Endothelial cell of umbilical vein (primary cell): ENCODE measurements at regions not wholly inside any gene's neighbourhood (a gene's known extent, or its start where the extent isn't known, plus 50 kb on each side); places are given as distances from the start of the nearest gene placed in this dataset.

Experiments used
- BruUV-seq: library from RNA; stranded (reverse); fragments of 400-500 nt; replicated peaks from 2 replicates; lab custom pipeline; 2021; lab: Mats Ljungman, UMichigan
- CTCF ChIA-PET: fragments of 300-600, 350-600 bp; sonication (Branson Sonifier 250); formaldehyde crosslinking; loops from one replicate; lab custom pipeline; 2021; ENCODE audit warnings: antibody characterized with exemption, inconsistent platforms; lab: Charles Lee
- POLR2A ChIA-PET: fragments of 300-600, 350-600 bp; sonication (Branson Sonifier 250); formaldehyde crosslinking; loops from one replicate; lab custom pipeline; 2021; ENCODE audit warnings: antibody characterized with exemption, inconsistent platforms; lab: Charles Lee
- DNase-seq: peaks from one replicate; pipeline ENCODE4 v3.0.0-alpha.2; 2011; ENCODE audit warnings: low read depth, low spot score
- FAIRE-seq: peaks from 2 replicates; lab custom pipeline; 2011; peaks lifted over from hg19 to GRCh38; lab: Jason Lieb, UNC
- H2AFZ ChIP-seq: 2 replicates; pipeline ENCODE4 v1.6.0; 2012; ENCODE audit warnings: low read depth, low read length, control low read depth, inconsistent platforms
- H3K27ac ChIP-seq: 2 replicates; pipeline ENCODE4 v1.5.1; 2011; ENCODE audit warnings: low read depth, mild to moderate bottlenecking, control low read depth, low read length, moderate library complexity; ENCODE audit not compliant: insufficient read depth
- H3K27me3 ChIP-seq, 2 experiments: 2 replicates each; pipeline versions ENCODE4 v1.6.0 to v1.6.1; 2011; ENCODE audit warnings: low read length in 2 of 2, mixed read lengths in 1 of 2; ENCODE audit not compliant: control insufficient read depth in 2 of 2, insufficient read depth in 2 of 2
- H3K36me3 ChIP-seq, 2 experiments: 2 replicates in 1 of 2; 3 replicates in 1 of 2; pipeline ENCODE4 v1.5.1; 2011; ENCODE audit warnings: low read length in 2 of 2, mild to moderate bottlenecking in 1 of 2, moderate library complexity in 1 of 2; ENCODE audit not compliant: control insufficient read depth in 2 of 2, insufficient read depth in 2 of 2; ENCODE audit errors: extremely low read depth in 1 of 2
- H3K4me1 ChIP-seq: 3 replicates; pipeline ENCODE4 v1.5.1; 2011; ENCODE audit warnings: mild to moderate bottlenecking, low read length; ENCODE audit not compliant: control insufficient read depth, insufficient read depth; ENCODE audit errors: extremely low read depth
- H3K4me2 ChIP-seq: 2 replicates; pipeline ENCODE4 v1.6.1; 2011; ENCODE audit warnings: low read length, control low read depth, mixed read lengths; ENCODE audit not compliant: insufficient read depth
- H3K4me3 ChIP-seq, 3 experiments: fragments of 200-600 bp in 1 of 3; sonication (generic), shearing (Covaris generic) in 1 of 3; replicated peaks in 1 of 3; 2 replicates each; pipeline ENCODE4 v1.5.1; 2011 to 2016; ENCODE audit warnings: control low read depth in 3 of 3, low read length in 3 of 3, mild to moderate bottlenecking in 2 of 3, inconsistent platforms in 1 of 3, low read depth in 1 of 3, moderate library complexity in 1 of 3; ENCODE audit not compliant: insufficient read depth in 1 of 3
- H3K79me2 ChIP-seq: 2 replicates; pipeline ENCODE4 v1.6.0; 2012; ENCODE audit warnings: low read length, inconsistent platforms; ENCODE audit not compliant: control insufficient read depth, insufficient read depth
- H3K9ac ChIP-seq: replicated peaks from 2 replicates; pipeline ENCODE3; 2011; ENCODE audit warnings: low read length, control low read depth; ENCODE audit not compliant: insufficient read depth; ENCODE audit errors: extremely low read depth
- H3K9me1 ChIP-seq: replicated peaks from 3 replicates; pipeline ENCODE4 v1.6.0; 2011; ENCODE audit warnings: mild to moderate bottlenecking, low read length; ENCODE audit not compliant: control insufficient read depth, insufficient read depth; ENCODE audit errors: extremely low read depth
- H3K9me3 ChIP-seq: replicated peaks from 2 replicates; pipeline ENCODE4 v1.5.1; 2012; ENCODE audit warnings: low read length, inconsistent platforms; ENCODE audit not compliant: control insufficient read depth, insufficient read depth
- H4K20me1 ChIP-seq: replicated peaks from 2 replicates; pipeline ENCODE3; 2011; ENCODE audit warnings: mild to moderate bottlenecking, low read length; ENCODE audit not compliant: control insufficient read depth, insufficient read depth; ENCODE audit errors: extremely low read depth
- EZH2 ChIP-seq: IDR thresholded peaks from 2 replicates; pipeline ENCODE4 v1.6.1; 2012; ENCODE audit warnings: borderline replicate concordance, low read depth, mild to moderate bottlenecking, moderate library complexity, low read length, inconsistent platforms; ENCODE audit not compliant: severe bottlenecking
- FOS ChIP-seq: IDR thresholded peaks from 2 replicates; pipeline ENCODE4 v1.6.1; 2011; ENCODE audit warnings: mild to moderate bottlenecking, low read length, moderate library complexity, borderline replicate concordance; ENCODE audit not compliant: insufficient read depth
- GATA2 ChIP-seq: IDR thresholded peaks from 2 replicates; pipeline ENCODE4 v1.7.0; 2011; ENCODE audit warnings: low read depth, mild to moderate bottlenecking, moderate library complexity, mixed read lengths, low read length; ENCODE audit not compliant: insufficient read length, insufficient read depth
- MYC ChIP-seq: IDR thresholded peaks from one replicate; pipeline ENCODE4 v1.6.1; 2011; ENCODE audit warnings: mild to moderate bottlenecking, low read depth, low read length
- POLR2AphosphoS5 ChIP-seq: IDR thresholded peaks from 2 replicates; pipeline ENCODE4 v1.6.1; 2012; ENCODE audit warnings: low read depth, mild to moderate bottlenecking, control low read depth, low read length, moderate library complexity; ENCODE audit not compliant: insufficient read depth
- dilution Hi-C: fragments of 300-500 bp; cut with MboI; formaldehyde crosslinking; loops from one replicate; pipeline ENCODE4 v1.15.0; 2019; ENCODE audit warnings: low sequenced_read_pairs; ENCODE audit not compliant: extremely low pct_ligation_motif_present
- intact Hi-C: fragments of 100-400 bp; cut with micrococcal nuclease; formaldehyde crosslinking; loops from one replicate; pipeline ENCODE4 v1.10.0; 2022
- TF ChIP-seq, protein P1 (sequence below): IDR thresholded peaks from 2 replicates; pipeline ENCODE4 v1.6.1; 2011; ENCODE audit not compliant: insufficient read depth, insufficient read length
- TF ChIP-seq, protein P2 (sequence below), 2 donors: IDR thresholded peaks; 1 replicate in 1 of 2; 2 replicates in 1 of 2; pipeline ENCODE4 v1.5.1; 2011; ENCODE audit warnings: low read length in 2 of 2, mild to moderate bottlenecking in 2 of 2, moderate library complexity in 2 of 2, control low read depth in 1 of 2, inconsistent platforms in 1 of 2, low read depth in 1 of 2; ENCODE audit not compliant: insufficient read depth in 1 of 2; ENCODE audit errors: extremely low read depth in 1 of 2

DNA sequence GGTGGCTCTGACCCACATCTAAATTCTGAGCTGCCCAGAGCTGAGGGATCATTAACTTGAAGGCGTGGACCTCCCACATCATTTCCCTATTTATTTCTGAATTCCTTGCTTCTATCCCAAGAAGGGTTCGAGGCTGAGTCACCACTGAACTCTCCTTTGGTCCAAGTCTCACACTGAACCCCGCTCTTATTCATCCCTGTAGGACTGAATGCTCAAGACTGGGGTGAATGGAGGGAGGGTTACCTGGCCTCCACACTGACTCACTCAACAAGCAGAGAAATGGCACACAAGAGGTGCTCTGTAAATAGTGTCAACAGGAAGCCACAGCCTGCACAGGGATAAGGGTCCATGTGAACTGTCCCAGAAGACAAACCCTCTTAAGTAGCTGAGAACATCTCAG lies 79.1 kb upstream of the FSTL4 start:
- no peaks in the 10 kb centered on the region for H3K9me3 ChIP-seq
- H3K4me2 ChIP-seq = no peak overlapping the region
- no peak overlapping the region for H3K4me3 ChIP-seq
- POLR2A ChIA-PET = no interaction called here
- no peaks in the 10 kb centered on the region for H4K20me1 ChIP-seq
- H3K27me3 ChIP-seq = peaks cover 0 to 9% of the 10 kb centered on the region in 2 experiments
- DNase-seq = no peak
- H3K36me3 ChIP-seq = no peaks in the 10 kb centered on the region
- no peaks in the 10 kb centered on the region for H3K79me2 ChIP-seq
- BruUV-seq = no TSS peak
- intact Hi-C loops = no loop called here
- no peak overlapping the region for H2AFZ ChIP-seq
- no peak overlapping the region for H3K9ac ChIP-seq
- no peak overlapping the region for H3K27ac ChIP-seq
- H3K9me1 ChIP-seq = no peaks in the 10 kb centered on the region
- dilution Hi-C loops = no loop called here
- CTCF ChIA-PET = no interaction called here
- no peak for FAIRE-seq
- H3K4me1 ChIP-seq = no peaks in the 10 kb centered on the region
- TF ChIP-seq, protein P1, sequence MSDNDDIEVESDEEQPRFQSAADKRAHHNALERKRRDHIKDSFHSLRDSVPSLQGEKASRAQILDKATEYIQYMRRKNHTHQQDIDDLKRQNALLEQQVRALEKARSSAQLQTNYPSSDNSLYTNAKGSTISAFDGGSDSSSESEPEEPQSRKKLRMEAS = no peak
- no peak for TF ChIP-seq FOS
- no peak for TF ChIP-seq MYC
- TF ChIP-seq GATA2 = no peak
- no peak for TF ChIP-seq POLR2AphosphoS5

DNA sequence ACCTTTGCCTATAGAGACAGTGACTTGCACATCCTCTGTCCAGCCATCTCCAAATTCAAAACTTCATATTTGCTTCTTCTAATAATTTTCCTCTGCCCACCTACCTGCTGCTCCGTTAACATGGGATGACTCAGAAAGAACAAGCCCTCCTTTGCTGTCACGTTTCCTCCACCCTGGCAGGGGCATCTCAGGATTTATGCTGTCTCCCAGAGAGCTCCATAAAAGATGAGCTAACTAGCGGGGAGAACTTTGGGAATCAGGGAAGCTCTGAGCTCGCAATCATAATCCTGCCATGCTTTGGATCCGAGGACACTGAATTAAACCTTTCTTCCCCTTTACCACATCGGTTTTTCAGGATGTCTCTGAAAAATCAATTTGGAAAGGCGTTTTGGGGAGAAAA lies 78.4 kb upstream of the FSTL4 start:
- POLR2A ChIA-PET = no interaction called here
- intact Hi-C loops = no loop called here
- dilution Hi-C loops = no loop called here

More for the DNA sequence above, 78.4 kb upstream of the FSTL4 start:
- no peak overlapping the region for H3K9ac ChIP-seq
- DNase-seq = no peak
- CTCF ChIA-PET = no interaction called here
- H3K27ac ChIP-seq = no peak overlapping the region
- no peak overlapping the region for H3K4me3 ChIP-seq
- no peaks in the 10 kb centered on the region for H4K20me1 ChIP-seq
- no peak overlapping the region for H3K4me2 ChIP-seq
- TF ChIP-seq EZH2 = no peak
- TF ChIP-seq, protein P2, sequence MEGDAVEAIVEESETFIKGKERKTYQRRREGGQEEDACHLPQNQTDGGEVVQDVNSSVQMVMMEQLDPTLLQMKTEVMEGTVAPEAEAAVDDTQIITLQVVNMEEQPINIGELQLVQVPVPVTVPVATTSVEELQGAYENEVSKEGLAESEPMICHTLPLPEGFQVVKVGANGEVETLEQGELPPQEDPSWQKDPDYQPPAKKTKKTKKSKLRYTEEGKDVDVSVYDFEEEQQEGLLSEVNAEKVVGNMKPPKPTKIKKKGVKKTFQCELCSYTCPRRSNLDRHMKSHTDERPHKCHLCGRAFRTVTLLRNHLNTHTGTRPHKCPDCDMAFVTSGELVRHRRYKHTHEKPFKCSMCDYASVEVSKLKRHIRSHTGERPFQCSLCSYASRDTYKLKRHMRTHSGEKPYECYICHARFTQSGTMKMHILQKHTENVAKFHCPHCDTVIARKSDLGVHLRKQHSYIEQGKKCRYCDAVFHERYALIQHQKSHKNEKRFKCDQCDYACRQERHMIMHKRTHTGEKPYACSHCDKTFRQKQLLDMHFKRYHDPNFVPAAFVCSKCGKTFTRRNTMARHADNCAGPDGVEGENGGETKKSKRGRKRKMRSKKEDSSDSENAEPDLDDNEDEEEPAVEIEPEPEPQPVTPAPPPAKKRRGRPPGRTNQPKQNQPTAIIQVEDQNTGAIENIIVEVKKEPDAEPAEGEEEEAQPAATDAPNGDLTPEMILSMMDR (IDR thresholded peaks at IDR 0.05; ENCODE audit: extremely low read depth in 1 of 2, insufficient read depth in 1 of 2, low read depth in 1 of 2, low read length in 2 of 2) = no peak
- TF ChIP-seq, protein P1 = no peak
- no peak overlapping the region for H2AFZ ChIP-seq
- H3K27me3 ChIP-seq = peaks cover 0 to 9% of the 10 kb centered on the region in 2 experiments
- no peaks in the 10 kb centered on the region for H3K36me3 ChIP-seq
- H3K4me1 ChIP-seq = no peaks in the 10 kb centered on the region
- no peak for FAIRE-seq
- no peaks in the 10 kb centered on the region for H3K9me3 ChIP-seq
- no TSS peak for BruUV-seq
- no peaks in the 10 kb centered on the region for H3K79me2 ChIP-seq
- no peaks in the 10 kb centered on the region for H3K9me1 ChIP-seq
